DND-41 (cell line): ENCODE measurements at regions not wholly inside any gene's neighbourhood (a gene's known extent, or its start where the extent isn't known, plus 50 kb on each side); places are given as distances from the start of the nearest gene placed in this dataset.

Experiments
- ATAC-seq: fragments of 200-7000 bp; cut with Tn5 transposase; 3 replicates; pipeline ENCODE4 v1.9.1; 2021; ENCODE audit warnings: low read depth; ENCODE audit not compliant: insufficient read depth
- DNase-seq: peaks from one replicate; pipeline ENCODE4 v3.0.0-alpha.2; 2020
- H2AFZ ChIP-seq: 2 replicates; pipeline ENCODE4 v1.6.0; 2012; ENCODE audit warnings: low read depth, low read length
- H3K27ac ChIP-seq: 2 replicates; pipeline ENCODE4 v1.5.1; 2012; ENCODE audit warnings: low read length, inconsistent platforms
- H3K27me3 ChIP-seq: fragments of 200-600 bp; sonication (generic); 2 replicates; pipeline ENCODE4 v1.6.0; 2012; ENCODE audit warnings: low read length, mild to moderate bottlenecking, inconsistent platforms; ENCODE audit not compliant: insufficient read depth, poor library complexity
- H3K36me3 ChIP-seq: 2 replicates; pipeline ENCODE4 v1.5.1; 2012; ENCODE audit warnings: low read length, inconsistent platforms; ENCODE audit not compliant: insufficient read depth
- H3K4me1 ChIP-seq: 2 replicates; pipeline ENCODE4 v1.5.1; 2012; ENCODE audit warnings: mild to moderate bottlenecking, low read length; ENCODE audit not compliant: insufficient read depth
- H3K4me2 ChIP-seq: 2 replicates; pipeline ENCODE4 v1.6.0; 2012; ENCODE audit warnings: mild to moderate bottlenecking, moderate library complexity, low read length, inconsistent platforms; ENCODE audit not compliant: insufficient read depth
- H3K4me3 ChIP-seq, 2 experiments: fragments of 200-600 bp in 1 of 2; shearing (Covaris generic) in 1 of 2; 2 replicates each; pipeline ENCODE4 v1.5.1; 2012 to 2016; ENCODE audit warnings: inconsistent platforms in 2 of 2, low read length in 2 of 2, mild to moderate bottlenecking in 2 of 2, low read depth in 1 of 2, moderate library complexity in 1 of 2
- H3K79me2 ChIP-seq: 2 replicates; pipeline ENCODE4 v1.6.0; 2012; ENCODE audit warnings: low read length, inconsistent platforms; ENCODE audit not compliant: insufficient read depth
- H3K9ac ChIP-seq: 2 replicates; pipeline ENCODE4 v1.6.0; 2012; ENCODE audit warnings: low read depth, mild to moderate bottlenecking, inconsistent platforms, low read length, moderate library complexity
- H3K9me3 ChIP-seq: 2 replicates; pipeline ENCODE4 v1.5.1; 2012; ENCODE audit warnings: low read length, moderate library complexity, mild to moderate bottlenecking, inconsistent platforms; ENCODE audit not compliant: insufficient read depth, severe bottlenecking
- H4K20me1 ChIP-seq: 2 replicates; pipeline ENCODE4 v1.6.0; 2012; ENCODE audit warnings: low read length; ENCODE audit not compliant: insufficient read depth
- EZH2 ChIP-seq: IDR thresholded peaks from 3 replicates; pipeline ENCODE4 v1.6.1; 2012; ENCODE audit warnings: borderline replicate concordance, low read depth, mild to moderate bottlenecking, moderate library complexity, low read length, inconsistent platforms; ENCODE audit not compliant: severe bottlenecking
- TF ChIP-seq, protein P1 (sequence below): IDR thresholded peaks from 2 replicates; pipeline ENCODE4 v1.5.1; 2012; ENCODE audit warnings: borderline replicate concordance, low read length, moderate library complexity, mild to moderate bottlenecking; ENCODE audit not compliant: poor library complexity, severe bottlenecking; ENCODE audit errors: extremely low read depth

DNA sequence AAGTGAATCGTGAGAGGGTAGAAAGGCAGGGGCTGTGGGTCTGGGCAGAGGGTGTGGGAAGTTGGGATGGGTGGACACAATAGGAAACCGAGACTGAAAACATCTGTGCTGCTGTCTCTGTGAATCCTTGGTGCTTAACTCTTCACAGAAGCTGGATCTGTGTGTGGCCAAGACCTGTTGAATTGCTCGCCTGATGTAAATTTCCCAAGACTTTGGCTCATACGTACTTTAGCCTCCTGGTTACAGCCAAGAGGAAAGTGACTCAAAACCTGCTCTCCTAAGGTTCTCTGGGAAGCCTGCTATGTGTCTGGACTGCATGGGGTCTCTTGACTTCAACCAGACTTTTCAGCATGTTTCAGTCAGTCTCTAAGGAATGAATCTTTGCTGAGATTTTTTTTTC lies 270.3 kb downstream of the RWDD3 start:
- Histone ChIP-seq H2AFZ (no peak overlapping the region), H3K27me3 (no peaks in the 10 kb centered on the region), H3K36me3 (no peaks in the 10 kb centered on the region), H4K20me1 (no peaks in the 10 kb centered on the region), H3K79me2 (no peaks in the 10 kb centered on the region), H3K4me2 (no peak overlapping the region), H3K4me1 (no peaks in the 10 kb centered on the region), H3K9me3 (no peaks in the 10 kb centered on the region), H3K9ac (no peak overlapping the region), H3K27ac (no peak overlapping the region), H3K4me3 (no peak overlapping the region)
- DNase-seq (no peak), ATAC-seq (no peak)
- TF ChIP-seq, protein P1, sequence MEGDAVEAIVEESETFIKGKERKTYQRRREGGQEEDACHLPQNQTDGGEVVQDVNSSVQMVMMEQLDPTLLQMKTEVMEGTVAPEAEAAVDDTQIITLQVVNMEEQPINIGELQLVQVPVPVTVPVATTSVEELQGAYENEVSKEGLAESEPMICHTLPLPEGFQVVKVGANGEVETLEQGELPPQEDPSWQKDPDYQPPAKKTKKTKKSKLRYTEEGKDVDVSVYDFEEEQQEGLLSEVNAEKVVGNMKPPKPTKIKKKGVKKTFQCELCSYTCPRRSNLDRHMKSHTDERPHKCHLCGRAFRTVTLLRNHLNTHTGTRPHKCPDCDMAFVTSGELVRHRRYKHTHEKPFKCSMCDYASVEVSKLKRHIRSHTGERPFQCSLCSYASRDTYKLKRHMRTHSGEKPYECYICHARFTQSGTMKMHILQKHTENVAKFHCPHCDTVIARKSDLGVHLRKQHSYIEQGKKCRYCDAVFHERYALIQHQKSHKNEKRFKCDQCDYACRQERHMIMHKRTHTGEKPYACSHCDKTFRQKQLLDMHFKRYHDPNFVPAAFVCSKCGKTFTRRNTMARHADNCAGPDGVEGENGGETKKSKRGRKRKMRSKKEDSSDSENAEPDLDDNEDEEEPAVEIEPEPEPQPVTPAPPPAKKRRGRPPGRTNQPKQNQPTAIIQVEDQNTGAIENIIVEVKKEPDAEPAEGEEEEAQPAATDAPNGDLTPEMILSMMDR, result no peak
- no peak for TF ChIP-seq EZH2

DNA sequence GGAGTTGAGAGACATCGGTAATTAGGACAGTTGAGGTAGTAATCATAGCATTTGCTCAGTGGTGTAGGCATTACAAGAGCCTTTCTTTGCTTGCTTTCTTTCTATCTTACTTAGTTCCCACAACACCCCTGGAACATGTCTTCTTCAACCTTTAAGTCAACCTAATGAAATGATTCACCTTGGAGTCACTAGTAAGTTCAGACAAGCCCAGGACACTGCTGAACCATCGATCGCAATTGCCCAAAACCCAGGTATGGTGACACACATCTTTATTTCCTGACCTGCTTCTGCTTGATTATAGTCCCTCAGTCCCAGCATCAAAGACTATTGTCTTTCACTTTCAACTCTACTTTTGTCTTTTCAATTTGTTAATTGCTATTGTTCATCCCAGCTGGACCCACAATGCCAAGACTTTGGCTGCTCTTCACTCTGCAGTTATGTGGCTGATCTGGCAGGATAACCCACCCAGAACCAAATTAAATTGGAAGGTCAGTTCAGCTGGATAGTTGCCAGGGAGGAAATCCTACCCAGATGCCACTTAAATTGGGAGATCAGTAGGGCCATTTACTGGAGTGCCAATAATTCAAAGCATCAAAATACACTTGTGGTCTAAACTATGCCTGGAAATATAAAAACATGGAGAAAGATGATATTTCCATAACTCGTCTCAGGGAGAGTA lies 272.9 kb downstream of the RWDD3 start:
- Histone ChIP-seq H2AFZ (no peak overlapping the region), H3K4me2 (no peak overlapping the region), H3K9ac (no peak overlapping the region), H3K79me2 (no peaks in the 10 kb centered on the region), H3K27ac (no peak overlapping the region), H3K4me1 (no peaks in the 10 kb centered on the region), H3K9me3 (no peaks in the 10 kb centered on the region), H3K36me3 (no peaks in the 10 kb centered on the region), H4K20me1 (no peaks in the 10 kb centered on the region), H3K4me3 (no peak overlapping the region), H3K27me3 (no peaks in the 10 kb centered on the region)
- DNase-seq, result no peak
- TF ChIP-seq EZH2, result no peak
- ATAC-seq, result no peak

DNA sequence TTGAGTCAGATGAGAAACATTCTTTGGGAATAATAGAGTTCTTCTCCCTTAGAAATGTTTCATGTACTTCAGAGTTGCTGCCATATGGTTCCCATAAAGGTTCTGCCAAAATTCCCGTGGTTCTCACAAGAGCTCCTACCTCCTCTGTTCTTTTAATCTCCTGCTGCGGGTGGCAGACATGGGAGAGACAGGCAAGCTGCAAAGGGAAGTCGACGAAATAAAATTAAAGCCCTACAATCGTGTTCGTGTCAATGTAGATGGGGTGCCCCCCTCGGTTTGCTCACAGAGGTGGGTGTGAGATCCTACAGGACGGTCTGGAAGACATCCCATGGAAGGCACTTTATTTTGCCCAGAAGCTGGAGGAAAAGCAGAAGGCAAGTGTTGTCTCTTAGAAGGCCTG lies 276.0 kb downstream of the RWDD3 start:
- Histone ChIP-seq H4K20me1 (no peaks in the 10 kb centered on the region), H3K27ac (no peak overlapping the region), H3K4me1 (no peaks in the 10 kb centered on the region), H2AFZ (no peak overlapping the region), H3K36me3 (no peaks in the 10 kb centered on the region), H3K9me3 (no peaks in the 10 kb centered on the region), H3K4me2 (no peak overlapping the region), H3K79me2 (no peaks in the 10 kb centered on the region), H3K9ac (no peak overlapping the region), H3K4me3 (no peak overlapping the region), H3K27me3 (no peaks in the 10 kb centered on the region)
- no peak for TF ChIP-seq EZH2
- TF ChIP-seq, protein P1, result no peak
- no peak for ATAC-seq
- no peak for DNase-seq

DNA sequence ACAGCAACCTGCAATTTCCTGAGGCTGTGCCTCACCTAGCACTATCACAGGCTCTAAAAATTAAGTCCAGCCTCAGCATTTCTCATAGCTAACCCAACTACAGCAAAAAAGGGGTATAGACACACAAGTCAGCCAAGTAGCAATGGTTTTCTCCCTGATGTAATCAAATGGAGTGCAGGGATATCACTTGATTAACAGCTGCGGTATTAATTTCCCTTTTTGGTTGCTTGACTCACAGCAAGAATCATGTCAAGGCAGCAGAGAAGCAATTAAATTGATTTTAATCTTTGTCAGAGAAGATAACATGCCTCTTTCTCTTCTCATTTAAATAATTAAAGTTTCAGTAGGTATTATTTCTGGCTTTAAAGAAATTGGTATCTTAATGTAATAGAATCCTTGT lies 278.9 kb downstream of the RWDD3 start:
- no peak overlapping the region for H3K27ac ChIP-seq
- no peaks in the 10 kb centered on the region for H3K79me2 ChIP-seq
- no peaks in the 10 kb centered on the region for H4K20me1 ChIP-seq
- no peaks in the 10 kb centered on the region for H3K36me3 ChIP-seq
- H3K4me1 ChIP-seq, result no peaks in the 10 kb centered on the region
- H3K9me3 ChIP-seq, result peaks cover 3% of the 10 kb centered on the region
- DNase-seq (no peak), ATAC-seq (no peak)
- no peak overlapping the region for H3K4me2 ChIP-seq
- no peak overlapping the region for H3K9ac ChIP-seq
- no peaks in the 10 kb centered on the region for H3K27me3 ChIP-seq
- TF ChIP-seq, protein P1, result no peak
- no peak for TF ChIP-seq EZH2
- H3K4me3 ChIP-seq, result no peak overlapping the region
- no peak overlapping the region for H2AFZ ChIP-seq
